Left lung (tissue), 4 donors: ENCODE measurements at regions not wholly inside any gene's neighbourhood (a gene's known extent, or its start where the extent isn't known, plus 50 kb on each side); places are given as distances from the start of the nearest gene placed in this dataset.

ENCODE experiments used
- ATAC-seq: fragments of 200-7000 bp; cut with Tn5 transposase; one replicate; pipeline ENCODE4 v1.9.1; 2020; ENCODE audit warnings: moderate library complexity
- DNase-seq, 4 donors: peaks; one replicate each; pipeline ENCODE4 v3.0.0-alpha.2; 2013 to 2020
- H3K27ac ChIP-seq, 2 donors: fragments of 200-600 bp; sonication (generic) in 1 of 2; one replicate each; pipeline versions ENCODE4 v1.5.0 to v1.8.0; 2020 to 2021
- H3K27me3 ChIP-seq, 2 donors: fragments of 200-600 bp; sonication (generic) in 1 of 2; one replicate each; pipeline versions ENCODE4 v1.5.0 to v1.8.0; 2020 to 2021
- H3K36me3 ChIP-seq, 2 donors: fragments of 200-600 bp; sonication (generic) in 1 of 2; one replicate each; pipeline versions ENCODE4 v1.5.0 to v1.8.0; 2020 to 2021
- H3K4me1 ChIP-seq, 2 donors: fragments of 200-600 bp; one replicate each; pipeline ENCODE4 v1.8.0; 2021
- H3K4me3 ChIP-seq, 2 donors: fragments of 200-600 bp; sonication (generic) in 1 of 2; one replicate each; pipeline versions ENCODE4 v1.5.0 to v1.8.0; 2020 to 2021; ENCODE audit warnings: mild to moderate bottlenecking in 1 of 2
- H3K9me3 ChIP-seq, 2 donors: fragments of 200-600 bp; sonication (generic) in 1 of 2; one replicate each; pipeline versions ENCODE4 v1.5.0 to v1.8.0; 2020 to 2021
- intact Hi-C, 2 donors: fragments of 100-400 bp; cut with DNase I; formaldehyde crosslinking; loops; one replicate each; pipeline versions ENCODE4 v1.11.2 to v1.14.2; 2022
- TF ChIP-seq, protein P1 (sequence below), 2 donors: fragments of 200-600 bp; sonication (generic) in 1 of 2; IDR thresholded peaks; one replicate each; pipeline versions ENCODE4 v1.5.0 to v1.8.0; 2021; ENCODE audit warnings: antibody characterized with exemption in 2 of 2
- donor health status: DM: no; HTN: yes; CAD: no.
- donor health status: DM: no; HTN: no; CAD: no.

DNA sequence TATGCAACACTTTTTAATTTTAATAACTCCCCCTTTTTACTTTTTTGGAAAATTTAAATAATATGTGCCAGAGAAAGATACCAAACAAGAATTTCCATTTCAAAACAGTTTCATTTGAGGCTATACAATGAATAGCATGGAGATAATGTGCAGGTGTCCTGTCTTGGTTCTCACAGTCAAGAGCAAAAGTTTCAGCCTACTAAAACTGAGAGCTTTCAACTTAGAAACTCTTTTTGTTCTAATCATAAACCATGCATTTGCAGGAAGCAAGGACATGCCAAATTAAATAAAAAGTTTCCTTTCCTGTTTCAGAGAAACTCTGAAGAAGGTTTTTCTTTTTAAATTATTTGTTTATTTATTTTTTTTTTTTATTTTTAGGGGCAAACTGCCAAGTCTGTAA is 1165.6 kb upstream of the SEMA6A start:
- no peak overlapping the region for H3K4me3 ChIP-seq
- H3K4me1 ChIP-seq, result no peaks in the 10 kb centered on the region
- no peak overlapping the region for H3K27ac ChIP-seq
- no peak for ATAC-seq
- no peak for DNase-seq
- H3K27me3 ChIP-seq, result no peaks in the 10 kb centered on the region
- no peaks in the 10 kb centered on the region for H3K9me3 ChIP-seq
- H3K36me3 ChIP-seq, result no peaks in the 10 kb centered on the region
- intact Hi-C loops, result no loop called here
- TF ChIP-seq, protein P1, sequence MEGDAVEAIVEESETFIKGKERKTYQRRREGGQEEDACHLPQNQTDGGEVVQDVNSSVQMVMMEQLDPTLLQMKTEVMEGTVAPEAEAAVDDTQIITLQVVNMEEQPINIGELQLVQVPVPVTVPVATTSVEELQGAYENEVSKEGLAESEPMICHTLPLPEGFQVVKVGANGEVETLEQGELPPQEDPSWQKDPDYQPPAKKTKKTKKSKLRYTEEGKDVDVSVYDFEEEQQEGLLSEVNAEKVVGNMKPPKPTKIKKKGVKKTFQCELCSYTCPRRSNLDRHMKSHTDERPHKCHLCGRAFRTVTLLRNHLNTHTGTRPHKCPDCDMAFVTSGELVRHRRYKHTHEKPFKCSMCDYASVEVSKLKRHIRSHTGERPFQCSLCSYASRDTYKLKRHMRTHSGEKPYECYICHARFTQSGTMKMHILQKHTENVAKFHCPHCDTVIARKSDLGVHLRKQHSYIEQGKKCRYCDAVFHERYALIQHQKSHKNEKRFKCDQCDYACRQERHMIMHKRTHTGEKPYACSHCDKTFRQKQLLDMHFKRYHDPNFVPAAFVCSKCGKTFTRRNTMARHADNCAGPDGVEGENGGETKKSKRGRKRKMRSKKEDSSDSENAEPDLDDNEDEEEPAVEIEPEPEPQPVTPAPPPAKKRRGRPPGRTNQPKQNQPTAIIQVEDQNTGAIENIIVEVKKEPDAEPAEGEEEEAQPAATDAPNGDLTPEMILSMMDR (IDR thresholded peaks at IDR 0.05), result no peak

DNA sequence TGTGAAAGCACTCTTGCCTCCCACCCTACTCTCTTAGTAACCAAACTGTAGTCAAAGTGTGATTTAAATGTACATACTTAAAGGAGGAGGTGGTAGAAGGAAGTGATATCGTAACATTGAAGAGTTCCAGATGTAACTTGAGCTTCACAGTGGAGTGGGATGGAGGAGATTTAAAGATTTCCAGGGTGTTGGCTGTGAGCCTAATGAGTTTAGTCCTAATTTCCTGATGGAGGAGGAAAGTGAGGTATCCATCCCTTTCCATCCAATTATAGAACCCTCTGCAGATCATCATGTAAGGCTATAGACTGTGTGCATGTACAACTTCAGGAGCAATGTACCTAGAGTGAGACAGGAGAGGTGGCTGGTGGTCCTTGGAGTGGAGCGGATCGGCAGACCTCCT is 1163.9 kb upstream of the SEMA6A start:
- intact Hi-C loops, result no loop called here
- Histone ChIP-seq H3K27me3 (no peaks in the 10 kb centered on the region), H3K4me1 (no peaks in the 10 kb centered on the region), H3K27ac (no peak overlapping the region), H3K9me3 (no peaks in the 10 kb centered on the region), H3K4me3 (no peak overlapping the region), H3K36me3 (no peaks in the 10 kb centered on the region)
- TF ChIP-seq, protein P1 (IDR thresholded peaks at IDR 0.05), result no peak
- ATAC-seq, result no peak
- DNase-seq, result no peak

- H3K27me3 ChIP-seq, result no peaks in the 10 kb centered on the region
- H3K9me3 ChIP-seq, result no peaks in the 10 kb centered on the region
- H3K36me3 ChIP-seq, result no peaks in the 10 kb centered on the region
- intact Hi-C loops, result no loop called here
- TF ChIP-seq, protein P1 (IDR thresholded peaks at IDR 0.05), result no peak
- DNase-seq, result no peak
- H3K4me3 ChIP-seq, result no peak overlapping the region
- H3K27ac ChIP-seq, result no peak overlapping the region
- no peak for ATAC-seq
- H3K4me1 ChIP-seq, result no peaks in the 10 kb centered on the region
Measured at GRCh38 chr5:117736698-117737097, 1162.1 kb upstream of the SEMA6A start.

GRCh38 chr5:117734056-117734455 is 1159.4 kb upstream of the SEMA6A start:
- Histone ChIP-seq H3K27ac (no peak overlapping the region), H3K4me1 (no peaks in the 10 kb centered on the region), H3K9me3 (no peaks in the 10 kb centered on the region), H3K4me3 (no peak overlapping the region), H3K36me3 (no peaks in the 10 kb centered on the region), H3K27me3 (no peaks in the 10 kb centered on the region)
- intact Hi-C loops, result no loop called here
- TF ChIP-seq, protein P1 (IDR thresholded peaks at IDR 0.05), result no peak
- ATAC-seq, result no peak
- DNase-seq, result no peak

- DNase-seq, result no peak
- no peak overlapping the region for H3K27ac ChIP-seq
Measured at GRCh38 chr5:117733051-117733450, 1158.4 kb upstream of the SEMA6A start.

More at GRCh38 chr5:117733051-117733450, 1158.4 kb upstream of the SEMA6A start:
- no peak for ATAC-seq
- no peaks in the 10 kb centered on the region for H3K4me1 ChIP-seq
- H3K4me3 ChIP-seq, result no peak overlapping the region
- intact Hi-C loops, result no loop called here
- no peaks in the 10 kb centered on the region for H3K36me3 ChIP-seq
- H3K27me3 ChIP-seq, result no peaks in the 10 kb centered on the region
- no peaks in the 10 kb centered on the region for H3K9me3 ChIP-seq
- TF ChIP-seq, protein P1 (IDR thresholded peaks at IDR 0.05), result no peak
